ENCODE measurements at regions not wholly inside any gene's neighbourhood (a gene's known extent, or its start where the extent isn't known, plus 50 kb on each side); places are given as distances from the start of the nearest gene placed in this dataset.

DNA sequence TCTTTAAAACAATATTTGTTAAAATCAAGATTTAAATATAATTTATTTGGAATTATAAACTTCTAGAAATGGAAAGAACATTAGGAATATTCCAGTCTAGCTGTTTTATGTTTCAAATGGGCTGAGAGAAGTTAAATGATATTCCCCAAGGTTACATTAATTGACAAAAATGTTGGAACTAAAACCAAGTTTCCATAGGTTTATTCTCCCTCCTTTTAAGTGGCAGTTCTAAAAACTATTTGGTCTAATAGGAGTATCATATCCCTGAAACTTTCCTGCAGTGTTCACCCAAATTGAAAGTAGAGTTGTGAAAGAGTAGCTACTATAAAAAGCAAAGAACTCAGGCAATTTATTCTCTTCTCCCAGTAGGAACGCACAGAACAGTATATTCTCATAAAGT, 1185.5 kb downstream of the LRFN5 start:
- no peak for DNase-seq (ENCODE audit: extremely low spot score, insufficient read length, low read depth)

DNA sequence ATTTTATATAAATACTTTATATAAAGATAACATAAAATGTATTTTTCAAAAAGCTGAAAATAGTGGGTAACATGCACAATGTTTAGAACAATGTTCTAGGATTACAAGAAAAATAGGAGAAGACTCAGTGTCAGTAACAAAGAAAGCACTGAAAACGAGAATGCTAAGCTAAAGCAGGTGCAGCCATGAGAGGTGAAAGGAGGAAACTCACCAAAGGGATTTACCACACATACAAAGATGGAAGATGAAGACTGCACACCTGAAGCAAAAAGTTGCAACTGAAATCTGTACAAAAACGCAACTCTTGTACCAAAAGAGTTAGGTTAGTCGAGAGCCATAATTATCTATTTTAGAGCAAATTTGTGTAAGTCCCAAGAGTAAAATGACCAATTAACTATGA, 1176.1 kb downstream of the LRFN5 start:
- DNase-seq (ENCODE audit: extremely low spot score, insufficient read length, low read depth), result no peak
- no peak for FAIRE-seq

More for the DNA sequence above, 1185.5 kb downstream of the LRFN5 start:
- FAIRE-seq, result no peak

DNA sequence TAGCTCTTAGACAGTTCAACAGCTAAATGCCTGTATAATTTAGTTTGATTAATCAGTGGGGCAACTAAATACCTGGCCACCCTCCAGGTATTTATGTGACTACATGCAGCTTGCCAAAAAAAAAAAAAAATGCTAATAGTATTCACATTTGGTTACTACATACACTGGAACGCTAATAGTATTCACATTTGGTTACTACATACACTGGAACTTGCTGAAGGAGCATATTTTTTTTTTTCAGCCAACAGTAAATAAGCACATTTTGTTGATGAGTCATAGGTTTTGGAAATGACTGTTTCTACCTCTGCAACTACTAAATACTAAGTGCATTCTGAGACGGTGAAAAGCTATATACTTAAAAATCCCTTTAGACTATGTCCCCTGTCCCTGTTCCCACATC, 1172.3 kb downstream of the LRFN5 start:
- FAIRE-seq (no peak), DNase-seq (ENCODE audit: extremely low spot score, insufficient read length, low read depth) (no peak)

DNA sequence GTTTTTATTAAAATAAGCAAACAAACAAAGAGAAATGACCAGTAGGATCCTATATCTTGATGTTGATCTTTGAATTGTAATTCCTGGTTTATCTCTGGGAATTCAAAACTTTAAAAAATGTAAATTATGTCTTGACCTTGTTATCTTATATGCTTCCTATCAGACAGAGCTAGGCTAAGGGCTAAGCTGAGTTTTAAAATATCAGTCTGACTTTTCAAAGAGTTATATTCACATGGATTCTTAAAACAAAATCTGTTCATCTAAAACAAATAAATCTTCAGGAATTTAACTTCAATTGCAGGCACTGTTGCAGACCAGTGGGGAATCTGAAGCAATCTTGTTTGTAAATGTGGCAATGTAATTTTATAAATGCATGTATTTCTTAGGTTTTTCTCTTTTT, 1144.1 kb downstream of the LRFN5 start:
- no peak for FAIRE-seq
- no peak for DNase-seq (ENCODE audit: extremely low spot score, insufficient read length, low read depth)

DNA sequence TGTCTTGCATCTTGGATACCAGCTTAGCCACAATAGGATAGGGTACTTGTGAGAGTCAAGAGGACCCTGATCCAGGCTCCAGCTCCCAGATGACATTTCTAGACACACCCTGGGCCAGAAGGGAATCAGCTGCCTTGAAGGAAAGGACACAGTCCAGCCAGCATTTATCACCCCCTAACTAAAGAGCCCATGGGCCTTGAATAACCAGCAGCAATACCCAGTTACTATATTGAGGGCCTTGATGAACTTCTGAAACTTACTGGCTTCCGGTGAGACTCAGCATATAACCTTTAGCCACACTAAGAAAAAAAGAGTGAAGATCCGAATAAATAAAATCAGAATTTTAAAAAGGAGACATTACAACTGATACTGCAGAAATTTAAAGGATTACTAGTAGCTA, 1135.4 kb downstream of the LRFN5 start:
- no peak for FAIRE-seq
- DNase-seq (ENCODE audit: extremely low spot score, insufficient read length, low read depth), result no peak

DNA sequence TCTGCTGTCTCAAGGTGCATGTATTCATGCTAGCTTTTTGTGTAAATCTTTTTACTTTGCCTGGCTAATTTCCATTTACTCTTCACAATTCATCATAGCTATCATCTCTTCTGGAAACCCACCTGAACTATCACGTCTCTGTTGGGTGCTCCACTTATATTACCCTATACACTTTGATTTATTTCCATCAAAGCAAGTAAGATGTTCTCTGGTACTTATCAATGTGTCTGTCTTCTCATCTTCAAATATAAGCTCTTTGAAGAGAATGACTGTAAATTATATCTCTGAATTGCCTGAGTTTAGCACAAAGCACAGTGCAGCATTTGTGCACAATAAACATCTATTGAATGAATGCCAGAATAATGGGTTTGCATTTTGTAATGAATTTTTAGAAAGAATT, 1129.7 kb downstream of the LRFN5 start:
- no peak for FAIRE-seq

DNA sequence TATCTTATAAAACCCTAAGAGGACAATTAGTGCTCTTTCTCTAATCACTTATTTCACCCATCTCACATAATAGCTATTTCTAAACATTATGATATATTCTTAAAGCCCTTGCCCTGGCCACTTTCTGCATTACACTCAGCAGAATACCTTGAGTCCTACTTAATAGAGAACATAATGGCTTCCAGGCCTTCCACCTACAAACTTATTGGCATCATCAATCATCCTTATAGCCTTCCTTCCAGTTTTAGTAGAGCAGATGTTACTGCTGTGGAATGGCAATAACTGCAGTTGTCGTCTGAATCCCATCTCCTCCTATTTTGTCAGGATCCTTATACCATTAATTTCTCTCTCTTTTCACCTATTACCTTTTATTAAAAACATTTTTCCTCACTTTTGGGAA, 1127.4 kb downstream of the LRFN5 start:
- no peak for FAIRE-seq
- no peak for DNase-seq (ENCODE audit: extremely low spot score, insufficient read length, low read depth)

More for the DNA sequence above, 1129.7 kb downstream of the LRFN5 start:
- no peak for DNase-seq (ENCODE audit: extremely low spot score, insufficient read length, low read depth)

DNA sequence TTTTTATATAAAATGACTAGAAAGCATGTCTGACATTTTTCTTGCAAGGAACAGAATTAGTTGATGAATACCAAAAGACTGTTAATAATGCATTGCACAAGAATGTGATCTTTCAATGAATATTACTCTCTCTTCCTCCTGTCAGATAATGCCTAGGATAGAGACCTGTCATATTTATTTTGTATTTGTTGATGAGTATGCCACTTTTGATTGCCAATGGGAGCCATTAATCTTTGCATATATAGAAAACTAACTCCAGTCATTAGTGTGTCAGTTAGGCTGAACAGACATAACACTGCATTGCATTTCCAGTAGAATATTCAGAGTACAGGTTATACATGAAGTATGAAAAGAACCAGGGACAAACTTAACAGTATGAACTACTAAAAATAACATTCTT, 1125.3 kb downstream of the LRFN5 start:
- FAIRE-seq (no peak), DNase-seq (ENCODE audit: extremely low spot score, insufficient read length, low read depth) (no peak)

DNA sequence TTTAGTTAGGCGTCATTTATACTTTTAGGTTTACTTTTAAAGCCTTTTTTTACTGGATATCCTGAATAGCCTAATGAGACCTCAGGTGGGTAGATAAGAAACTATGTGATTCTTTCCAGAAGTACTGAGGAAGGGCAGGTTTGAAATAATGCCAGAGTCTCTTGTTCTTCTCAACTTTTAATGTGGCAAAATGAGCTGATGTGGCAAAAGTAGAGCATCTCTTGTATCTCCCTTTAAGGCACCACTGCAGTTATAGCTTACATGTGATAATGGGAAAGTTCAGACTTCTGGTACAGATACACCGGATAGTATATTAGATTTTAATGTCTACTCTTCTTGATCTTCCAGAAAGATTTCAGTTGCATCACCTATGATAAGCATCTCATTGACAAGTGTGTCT, 1124.8 kb downstream of the LRFN5 start:
- FAIRE-seq, result no peak

DNA sequence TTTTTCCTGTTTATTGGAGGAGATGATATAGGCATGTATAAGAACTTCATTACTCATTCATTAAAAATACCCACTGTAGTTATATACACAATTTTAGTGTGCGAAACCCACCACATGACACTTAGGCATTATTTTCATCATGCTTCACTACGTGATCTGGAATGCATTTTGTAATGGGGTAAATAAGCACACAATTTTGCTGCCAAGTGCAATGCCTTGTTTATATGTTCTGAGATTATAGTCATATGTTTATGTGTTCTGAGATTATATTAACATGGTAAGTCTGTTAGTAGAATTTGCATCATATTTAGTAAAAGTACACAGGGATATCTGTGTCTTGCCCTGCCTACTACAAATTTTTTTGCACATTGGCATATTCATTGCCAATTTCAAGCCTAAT, 1123.0 kb downstream of the LRFN5 start:
- DNase-seq (ENCODE audit: extremely low spot score, insufficient read length, low read depth) (no peak), FAIRE-seq (no peak)

More for the DNA sequence above, 1124.8 kb downstream of the LRFN5 start:
- DNase-seq (ENCODE audit: extremely low spot score, insufficient read length, low read depth), result no peak

DNA sequence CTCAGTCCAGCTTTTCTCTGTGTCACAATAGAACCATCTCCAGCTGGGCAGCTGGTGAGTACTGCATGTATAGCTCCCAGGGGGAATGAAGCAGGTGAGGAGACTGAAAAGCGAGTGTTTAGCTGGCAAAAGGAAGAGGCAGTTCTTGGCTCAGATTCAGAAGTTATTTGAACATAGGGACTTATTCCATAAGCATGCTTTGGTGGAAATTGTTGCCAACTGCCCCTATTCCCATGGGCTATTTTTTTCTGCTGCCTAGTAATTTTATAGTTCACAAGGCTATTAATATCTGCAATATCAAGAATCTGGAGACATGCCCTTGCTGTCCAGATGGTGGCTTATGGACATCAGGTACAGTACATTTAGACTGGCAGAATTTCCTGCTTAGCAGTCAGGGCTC, 1112.7 kb downstream of the LRFN5 start:
- FAIRE-seq (no peak), DNase-seq (ENCODE audit: extremely low spot score, insufficient read length, low read depth) (no peak)

DNA sequence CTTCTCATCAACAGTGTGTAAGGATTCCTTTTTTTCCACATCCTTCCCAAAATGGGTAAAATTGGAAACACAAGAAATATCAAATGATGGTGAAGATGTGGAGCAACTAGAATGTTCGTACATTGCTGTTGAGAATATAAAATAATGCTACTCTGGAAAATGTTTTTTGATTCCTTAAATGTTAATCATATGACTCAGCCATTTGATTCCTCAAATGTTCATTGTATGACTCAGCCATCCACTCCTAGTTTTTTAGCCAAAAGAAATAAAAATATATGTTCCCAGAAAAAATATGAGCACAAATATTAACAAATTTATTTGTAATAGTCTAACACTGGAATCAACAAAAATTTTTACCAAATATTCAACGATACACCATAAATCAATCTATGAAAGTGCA, 1108.6 kb downstream of the LRFN5 start:
- DNase-seq (ENCODE audit: extremely low spot score, insufficient read length, low read depth), result no peak
- FAIRE-seq, result no peak

DNA sequence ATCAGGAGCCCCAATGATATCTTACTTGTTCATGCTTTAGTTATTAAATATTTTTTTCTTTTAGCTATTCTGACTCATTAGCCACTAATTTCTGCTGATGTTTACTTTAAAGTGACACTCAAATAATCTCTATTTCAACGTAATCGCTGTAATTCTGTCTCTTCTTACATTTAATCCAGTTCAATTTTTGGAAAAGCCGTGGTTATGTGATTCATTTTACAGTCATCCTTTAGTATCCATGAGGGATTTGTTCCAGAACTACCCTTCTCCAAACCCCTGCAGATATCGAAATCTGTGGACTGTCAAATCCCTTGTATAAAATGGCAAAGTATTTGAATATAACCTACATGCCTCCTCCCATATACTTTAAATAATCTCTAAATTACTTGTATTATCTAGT, 1103.4 kb downstream of the LRFN5 start:
- no peak for DNase-seq (ENCODE audit: extremely low spot score, insufficient read length, low read depth)
- no peak for FAIRE-seq

DNA sequence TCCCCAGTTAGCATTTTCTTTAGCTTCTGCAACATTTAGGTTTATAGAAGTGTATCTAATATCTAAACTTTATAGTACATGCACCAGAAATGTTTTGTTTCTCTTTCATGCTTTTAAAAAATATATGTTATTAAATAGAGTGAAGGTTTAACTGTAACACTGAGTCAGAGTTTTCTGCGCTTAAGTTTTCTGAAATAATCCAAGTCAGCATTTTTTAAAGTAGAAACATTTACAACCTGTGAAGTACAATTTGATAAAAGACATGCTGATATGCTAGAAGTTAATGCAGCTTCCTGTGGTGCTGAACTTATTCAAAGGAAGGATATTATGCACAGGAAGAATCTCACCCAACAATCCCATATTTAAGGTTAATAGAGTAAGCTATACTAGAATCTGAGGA, 1096.8 kb downstream of the LRFN5 start:
- FAIRE-seq (no peak), DNase-seq (ENCODE audit: extremely low spot score, insufficient read length, low read depth) (no peak)

DNA sequence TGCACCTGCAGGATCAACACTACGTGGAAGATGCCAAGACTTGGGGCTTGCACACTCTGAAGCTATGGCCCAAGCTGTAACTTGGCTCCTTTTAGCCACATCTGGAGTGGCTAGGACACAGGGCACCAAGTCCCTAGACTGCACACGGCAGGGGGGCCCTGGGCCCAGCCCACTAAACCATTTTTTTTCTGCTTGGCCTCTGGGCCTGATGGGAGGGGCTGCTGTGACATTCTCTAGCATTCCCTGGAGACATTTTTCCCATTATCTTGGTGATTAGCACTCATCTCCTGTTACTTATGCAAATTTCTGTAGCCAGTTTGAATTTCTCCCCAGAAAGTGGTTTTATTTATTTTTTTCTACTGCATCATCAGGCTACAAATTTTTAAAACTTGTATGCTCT, 1080.7 kb downstream of the LRFN5 start:
- no peak for DNase-seq (ENCODE audit: extremely low spot score, insufficient read length, low read depth)
- no peak for FAIRE-seq

DNA sequence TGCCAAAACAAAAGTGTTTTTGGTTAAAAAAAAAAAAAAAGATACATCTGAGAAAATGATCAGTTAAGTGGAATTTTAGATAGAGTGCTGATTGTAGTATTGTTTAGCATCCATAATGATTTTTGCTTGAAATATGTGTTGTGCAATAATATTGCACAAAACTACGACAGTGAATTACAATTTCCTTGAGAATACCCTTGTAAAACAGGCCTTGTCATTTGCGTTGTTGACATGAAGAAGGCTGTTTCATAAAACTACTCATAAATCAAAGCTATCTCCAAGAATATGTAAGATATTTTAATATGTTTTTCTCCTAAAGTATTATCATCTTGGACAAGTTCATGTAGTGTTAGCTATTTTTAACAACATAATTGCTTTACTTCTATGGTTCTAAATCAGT, 1077.0 kb downstream of the LRFN5 start:
- DNase-seq (ENCODE audit: extremely low spot score, insufficient read length, low read depth), result no peak
- no peak for FAIRE-seq

DNA sequence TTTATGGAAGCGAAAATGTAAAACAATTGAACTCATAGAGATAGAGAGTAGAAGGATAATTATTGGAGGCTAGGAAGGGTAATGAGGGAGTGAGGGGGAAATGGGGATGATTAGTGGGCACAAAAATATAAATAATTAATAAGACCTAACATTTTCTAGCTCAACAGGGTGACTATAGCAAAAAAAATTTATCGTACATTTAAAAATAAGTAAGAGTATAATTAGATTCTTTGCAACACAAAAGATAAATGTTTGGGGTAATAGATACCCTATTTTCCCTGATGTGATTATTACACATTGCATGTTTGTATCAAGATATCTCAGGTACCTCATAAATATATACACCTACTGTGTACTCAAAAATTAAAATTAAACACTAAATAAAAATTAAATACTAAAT, 1070.0 kb downstream of the LRFN5 start:
- no peak for DNase-seq (ENCODE audit: extremely low spot score, insufficient read length, low read depth)
- no peak for FAIRE-seq

DNA sequence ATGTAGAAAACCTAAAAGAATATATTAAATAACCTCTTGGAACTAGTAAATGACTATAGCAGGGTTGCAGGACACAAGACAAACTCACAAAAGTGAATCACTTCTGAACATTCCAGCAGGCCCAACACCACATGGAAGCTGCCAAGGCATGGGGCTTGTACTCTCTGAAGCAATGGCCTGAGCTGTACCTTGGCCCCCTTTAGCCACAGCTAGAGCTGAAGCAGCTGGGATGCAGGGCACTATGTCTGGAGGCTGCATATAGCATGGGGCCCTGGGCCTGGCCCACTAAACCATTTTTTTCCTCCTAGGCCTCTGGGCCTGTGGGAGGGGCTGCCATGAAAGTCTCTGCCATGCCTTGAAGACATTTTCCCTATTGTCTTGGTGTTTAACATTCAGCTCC, 1067.3 kb downstream of the LRFN5 start:
- FAIRE-seq (no peak), DNase-seq (ENCODE audit: extremely low spot score, insufficient read length, low read depth) (no peak)

DNA sequence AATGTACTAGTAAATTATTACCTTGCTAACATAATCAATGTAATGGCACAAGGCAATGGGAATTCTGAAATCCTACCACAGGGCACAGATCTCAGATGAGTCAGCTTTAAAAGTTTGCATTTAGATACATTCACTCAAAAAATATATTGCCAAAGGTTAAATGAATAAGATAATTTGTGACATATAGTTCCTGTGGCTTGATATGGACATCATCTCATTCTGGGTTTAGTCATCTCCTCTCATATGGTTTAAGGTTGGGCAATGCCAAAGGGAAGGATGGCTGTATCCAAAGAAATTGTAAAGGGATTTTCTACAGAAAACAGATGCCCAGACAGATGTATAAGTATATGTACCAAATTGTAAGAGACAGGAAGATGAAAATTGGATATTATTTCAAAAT, 1065.0 kb downstream of the LRFN5 start:
- FAIRE-seq, result no peak
- no peak for DNase-seq (ENCODE audit: extremely low spot score, insufficient read length, low read depth)

DNA sequence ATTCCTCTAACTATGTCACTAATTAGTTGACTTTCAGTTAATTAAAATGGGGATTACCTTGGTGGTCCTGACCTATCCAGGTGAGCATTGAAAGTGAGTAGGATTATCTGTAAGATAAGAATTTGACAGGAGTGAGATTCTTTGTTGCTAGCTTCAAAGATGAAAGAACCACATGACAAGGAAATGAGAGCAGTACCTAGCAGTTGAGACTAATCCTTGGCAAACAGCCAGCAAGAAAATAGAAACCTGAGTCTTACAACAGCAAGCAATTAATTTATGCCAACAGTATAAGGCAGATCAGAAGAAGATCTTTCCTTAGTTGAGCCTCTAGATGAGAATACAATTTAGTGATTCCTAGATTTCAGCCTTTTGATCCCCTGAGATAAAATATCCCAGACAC, 1058.4 kb downstream of the LRFN5 start:
- FAIRE-seq, result no peak

DNA sequence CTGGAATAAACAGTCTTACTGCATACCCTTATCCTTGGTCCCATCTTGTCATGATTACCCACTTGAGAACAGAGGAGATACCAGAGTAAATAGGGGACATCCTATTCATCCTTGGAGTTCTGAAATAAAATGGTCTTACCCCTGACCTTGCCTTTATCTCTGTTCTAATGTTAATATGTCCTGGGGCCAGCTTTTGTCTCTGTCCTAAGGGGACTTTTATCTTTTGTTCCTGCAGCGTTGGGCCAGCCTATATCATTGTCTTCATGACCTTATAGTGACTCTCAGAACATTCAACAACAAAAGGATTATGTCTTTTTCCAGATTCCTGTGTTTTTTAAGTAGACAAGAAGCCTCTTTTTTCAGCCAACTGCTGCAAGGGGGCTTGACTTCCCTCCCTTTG, 1057.5 kb downstream of the LRFN5 start:
- no peak for DNase-seq (ENCODE audit: extremely low spot score, insufficient read length, low read depth)
- no peak for FAIRE-seq

More for the DNA sequence above, 1058.4 kb downstream of the LRFN5 start:
- no peak for DNase-seq (ENCODE audit: extremely low spot score, insufficient read length, low read depth)

DNA sequence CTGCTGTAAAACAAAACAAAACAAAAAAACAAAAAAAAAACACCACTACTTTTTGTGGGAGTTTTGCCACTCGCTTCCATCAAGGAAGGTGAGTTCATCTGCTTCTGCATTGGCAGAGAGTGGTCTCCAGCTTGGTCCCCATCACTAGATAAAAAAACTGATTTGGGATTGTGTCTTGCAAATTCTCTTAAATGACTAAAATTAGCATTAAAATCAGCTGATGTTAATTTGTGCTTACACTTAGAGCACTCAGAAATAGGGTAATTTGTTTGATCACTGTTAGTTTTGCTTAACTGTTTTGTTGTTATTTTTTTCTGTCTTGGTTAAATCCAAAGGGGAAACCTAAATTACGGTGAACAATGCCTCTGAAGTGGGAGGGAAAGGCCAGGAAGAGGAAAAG, 1048.0 kb downstream of the LRFN5 start:
- FAIRE-seq, result no peak

DNA sequence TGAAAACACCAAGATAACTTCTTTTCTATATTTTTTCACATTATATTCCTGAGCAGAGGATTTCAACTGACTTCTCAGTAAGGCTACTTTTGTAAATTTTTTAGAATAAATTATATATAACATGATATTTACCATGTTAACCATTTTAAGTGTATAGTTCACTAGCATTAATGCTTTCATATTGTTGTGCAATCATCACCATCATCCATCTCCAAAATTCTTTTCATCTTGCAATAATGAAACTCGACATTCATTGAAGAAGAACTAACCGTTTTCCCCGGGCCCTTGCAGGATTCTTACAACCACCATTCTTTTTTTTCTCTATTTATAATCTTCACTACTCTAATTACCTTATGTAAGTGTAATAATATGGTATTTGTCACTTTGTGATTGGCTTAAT, 1036.1 kb downstream of the LRFN5 start:
- no peak for DNase-seq (ENCODE audit: extremely low spot score, insufficient read length, low read depth)
- FAIRE-seq, result no peak

More for the DNA sequence above, 1048.0 kb downstream of the LRFN5 start:
- no peak for DNase-seq (ENCODE audit: extremely low spot score, insufficient read length, low read depth)

Data from GM18507 (cell line).